Fibroblast of the conjunctiva (primary cell): ENCODE measurements at regions not wholly inside any gene's neighbourhood (a gene's known extent, or its start where the extent isn't known, plus 50 kb on each side); places are given as distances from the start of the nearest gene placed in this dataset.
A peak's percentile ranks its signal among the peaks of the same experiment; 100 is the strongest.
"Not testable (repeated sequence)": the region's sequence is repeated elsewhere in the genome, so short reads cannot be mapped to it uniquely, and the experiment has no call there.

Experiments used
- DNase-seq: peaks from one replicate; pipeline ENCODE4 v3.0.0-alpha.2; 2010; ENCODE audit warnings: low read depth

DNA sequence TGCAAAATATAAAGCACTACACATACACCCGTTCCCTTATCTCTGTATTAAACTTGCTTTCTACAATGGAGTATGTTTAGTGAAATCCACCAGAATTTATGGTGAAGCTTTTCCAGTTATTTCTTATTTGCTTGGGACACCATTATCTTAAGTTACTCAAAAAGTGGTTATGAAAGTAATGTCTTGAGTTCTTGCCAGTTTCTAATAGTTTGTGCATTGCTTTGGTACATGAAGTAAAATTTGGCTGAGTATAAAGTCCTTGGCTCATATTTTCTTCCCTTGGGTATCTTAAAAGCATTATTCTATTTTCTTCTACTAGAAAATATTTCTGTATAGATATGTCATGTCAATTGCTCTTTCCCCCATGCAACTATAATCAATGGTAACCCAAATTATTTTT, 85.2 kb downstream of the POLR1F start:
- DNase-seq = no peak

DNA sequence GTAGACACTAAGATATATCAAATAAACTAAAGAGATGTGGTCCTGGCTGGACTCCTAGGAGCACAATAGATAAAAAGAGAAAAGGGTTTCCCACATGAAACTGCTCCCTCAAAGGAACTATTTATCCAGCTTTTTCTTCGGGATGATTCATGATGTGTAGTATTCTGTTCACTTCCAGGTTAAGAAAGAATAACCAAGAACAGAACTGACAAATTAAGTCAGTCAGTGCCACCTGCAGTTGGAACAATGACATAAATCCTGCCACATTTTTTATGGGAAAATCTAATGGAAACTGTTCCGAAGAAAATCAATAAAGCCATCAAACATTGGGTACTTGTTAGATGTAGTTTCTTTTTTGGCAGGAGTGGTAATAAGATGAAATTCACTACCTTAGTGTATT, 87.1 kb downstream of the POLR1F start:
- no peak for DNase-seq

DNA sequence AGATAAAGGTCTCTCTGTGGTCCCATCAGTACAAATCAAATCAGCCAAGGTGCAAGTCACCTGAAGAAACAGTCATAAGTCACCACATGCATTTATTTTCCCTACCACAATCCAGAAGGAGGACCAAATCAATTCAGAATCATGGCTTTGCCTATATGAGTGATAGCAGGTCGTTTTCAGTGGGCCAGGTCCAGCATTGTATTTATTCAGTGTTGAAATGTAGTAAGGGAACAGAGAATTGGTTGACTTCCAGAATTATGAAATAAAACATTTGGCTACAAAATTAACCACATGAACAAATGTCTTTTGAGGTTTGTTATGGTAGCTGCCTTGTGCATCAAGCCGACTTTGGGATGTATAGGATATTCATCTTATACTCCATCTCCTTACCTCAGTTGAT, 88.4 kb downstream of the POLR1F start:
- DNase-seq = no peak

DNA sequence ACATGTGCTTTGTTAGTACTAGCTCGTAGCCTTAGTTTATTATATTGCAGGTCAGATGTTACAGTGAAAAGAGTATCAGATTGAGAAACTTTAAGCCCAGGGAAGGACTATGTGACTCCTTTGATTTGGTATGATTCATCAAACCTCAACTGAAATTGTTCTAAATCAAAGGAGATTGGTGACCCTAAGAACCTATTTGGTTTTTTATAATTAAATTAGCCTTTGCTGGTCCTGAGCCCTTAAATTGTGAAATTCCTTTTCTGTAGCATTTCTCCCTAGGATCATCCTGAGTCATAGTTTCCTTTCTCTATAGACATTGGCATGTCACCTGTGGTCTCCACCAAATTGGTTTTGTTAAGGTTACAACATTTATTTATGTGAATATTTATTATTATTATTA, 89.7 kb downstream of the POLR1F start:
- DNase-seq = no peak

DNA sequence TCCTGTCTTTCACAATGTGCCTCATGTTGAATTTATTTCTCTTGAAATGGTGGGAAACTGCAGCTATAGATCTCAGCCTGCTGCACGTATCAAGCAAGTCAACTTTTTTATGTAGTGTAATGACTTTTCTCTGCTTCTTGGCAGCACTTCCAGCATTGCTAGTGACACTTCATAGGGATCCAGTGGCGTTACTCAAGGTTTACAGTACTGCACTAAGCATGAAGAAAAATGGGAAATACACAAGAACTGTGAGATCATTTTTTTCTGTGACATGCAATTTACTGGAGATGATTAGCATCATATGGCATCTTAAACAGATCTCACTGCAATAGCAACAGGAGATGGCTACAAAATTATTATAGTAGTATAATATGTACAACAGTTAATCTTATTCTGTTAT, 90.9 kb downstream of the POLR1F start:
- DNase-seq = no peak

DNA sequence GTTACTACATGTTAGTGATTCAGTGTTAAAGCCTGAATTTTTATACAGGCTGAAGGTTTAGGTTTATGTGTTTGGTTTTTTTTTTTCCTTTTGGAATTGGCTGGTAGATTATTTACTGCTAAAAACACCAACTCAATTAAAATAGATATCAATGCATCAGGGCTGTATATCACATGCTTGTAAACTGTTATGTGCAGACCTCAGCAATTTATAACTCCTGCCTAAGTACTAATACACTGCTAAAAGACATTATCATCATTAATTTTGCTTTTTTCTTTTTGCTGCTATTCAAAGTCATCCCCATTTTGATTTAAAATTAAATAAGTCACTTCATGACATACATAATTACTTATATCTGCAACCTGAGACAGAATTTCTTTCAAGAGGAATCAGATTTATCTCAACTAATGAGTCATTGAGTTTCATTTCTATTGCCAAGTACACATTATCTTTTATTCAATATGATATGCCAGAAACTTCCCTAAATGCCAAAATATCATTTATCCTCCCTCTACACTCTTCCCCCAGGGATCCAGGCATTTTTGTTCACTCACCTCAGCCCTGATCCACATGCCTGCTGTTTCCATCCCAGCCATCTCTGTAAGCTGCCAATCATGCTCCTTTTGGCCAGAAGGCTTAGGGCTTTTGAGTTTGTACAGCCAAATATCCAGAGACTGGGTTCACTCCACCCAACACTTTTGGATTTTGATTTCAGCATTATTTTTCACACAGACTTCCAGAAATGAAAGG, 98.5 kb downstream of the POLR1F start:
- DNase-seq = no peak

DNA sequence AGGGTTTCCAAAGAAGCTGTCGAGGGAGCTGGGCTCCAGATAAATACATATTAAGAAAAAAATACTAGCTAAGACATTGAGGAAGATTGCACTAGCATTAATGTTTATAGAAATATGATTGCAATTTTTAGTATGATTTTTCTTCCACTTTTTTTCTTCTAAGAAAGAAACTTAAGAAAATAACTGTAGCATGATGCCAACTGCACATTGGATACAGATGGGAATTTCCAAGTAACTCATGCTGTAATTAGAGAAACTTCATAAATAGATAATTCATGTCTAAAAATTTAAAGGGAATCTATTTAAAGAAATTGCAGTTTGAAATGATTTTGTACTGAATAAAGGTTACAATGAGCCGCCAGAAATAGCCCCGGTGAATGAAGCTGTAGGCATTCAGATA, 119.4 kb downstream of the POLR1F start:
- DNase-seq = no peak

DNA sequence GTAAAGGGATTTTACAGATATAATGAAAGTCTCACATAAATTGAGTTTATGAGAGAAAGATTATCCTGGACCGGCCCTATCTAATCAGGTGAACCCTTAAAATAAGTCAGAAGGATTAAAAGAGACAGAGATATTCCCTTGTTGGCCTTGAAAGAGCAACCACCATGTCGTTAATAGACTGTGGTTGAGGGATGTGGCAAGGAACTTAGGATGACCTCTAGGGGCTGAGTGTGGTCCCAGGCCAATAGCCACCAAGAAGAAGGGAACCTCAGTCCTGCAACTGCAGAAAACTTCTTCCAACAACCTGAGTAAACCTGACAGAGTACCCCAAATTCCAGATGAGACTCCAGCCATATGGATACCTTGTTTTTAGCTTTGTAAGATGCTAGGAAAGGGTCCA, 121.5 kb downstream of the POLR1F start:
- DNase-seq = no peak

DNA sequence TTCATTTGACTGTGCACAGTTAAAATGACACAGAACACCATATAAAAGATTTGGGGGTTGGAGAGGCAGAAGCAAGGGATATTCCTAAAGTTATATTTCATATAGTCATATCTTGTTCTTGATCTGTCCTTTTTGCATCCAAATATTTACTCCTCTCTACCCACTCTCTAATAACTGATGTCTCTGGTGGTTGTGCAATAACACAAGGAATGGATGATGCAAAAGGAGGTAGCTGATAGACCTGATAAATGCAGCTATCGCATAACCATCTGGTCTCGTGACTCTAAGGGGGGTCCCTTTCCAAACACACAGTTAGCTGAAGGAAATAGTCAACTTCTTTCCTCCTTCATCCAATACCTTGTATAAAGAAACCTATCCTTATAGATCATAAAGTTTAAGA, 123.1 kb downstream of the POLR1F start:
- no peak for DNase-seq

DNA sequence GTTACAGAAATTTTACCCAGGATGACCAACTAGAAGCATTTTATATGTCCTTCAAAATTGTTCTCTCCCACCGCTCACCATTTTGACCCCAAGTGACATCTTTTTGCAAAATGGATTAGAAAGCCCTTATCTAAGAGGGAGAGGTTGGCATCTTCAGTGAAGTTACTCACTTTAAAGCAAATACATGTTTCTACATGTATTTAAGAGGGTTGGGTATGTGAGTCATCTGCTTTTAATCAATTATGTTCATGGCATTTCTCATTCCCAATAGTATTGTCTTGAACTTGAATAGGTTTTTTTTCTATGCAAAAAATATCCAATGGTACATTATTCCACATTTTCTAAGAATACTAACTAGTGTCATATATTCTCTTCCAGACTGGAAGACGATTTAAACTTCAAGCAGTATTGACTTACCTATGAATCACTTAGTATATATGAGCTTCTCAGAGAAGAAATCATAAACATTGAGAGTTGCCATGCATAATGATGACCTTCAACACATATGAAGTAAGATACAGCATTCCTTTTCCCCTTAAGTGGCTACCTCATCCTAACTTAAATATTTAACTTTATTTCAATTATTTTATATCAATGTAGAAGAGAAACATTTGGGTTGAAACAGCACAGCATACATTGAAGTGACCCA, 132.8 kb downstream of the POLR1F start:
- no peak for DNase-seq

DNA sequence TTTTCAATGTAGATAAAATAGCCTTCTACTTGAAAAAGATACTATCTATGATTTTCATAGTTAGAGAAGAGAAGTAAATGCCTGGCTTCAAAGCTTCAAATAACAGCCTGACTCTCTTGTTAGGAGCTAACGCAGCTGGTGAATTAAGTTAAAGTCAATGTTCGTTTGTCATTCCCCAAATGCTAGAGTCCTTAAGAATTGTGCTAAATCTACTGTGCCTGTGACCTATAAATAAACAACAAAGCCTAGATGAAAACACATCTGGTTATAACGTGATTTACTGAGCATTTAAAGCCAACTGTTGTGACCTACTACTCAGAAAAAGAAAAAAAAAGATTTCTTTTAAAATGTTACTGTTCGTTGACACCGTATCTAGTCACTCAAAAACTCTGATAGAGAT, 134.7 kb downstream of the POLR1F start:
- no peak for DNase-seq

DNA sequence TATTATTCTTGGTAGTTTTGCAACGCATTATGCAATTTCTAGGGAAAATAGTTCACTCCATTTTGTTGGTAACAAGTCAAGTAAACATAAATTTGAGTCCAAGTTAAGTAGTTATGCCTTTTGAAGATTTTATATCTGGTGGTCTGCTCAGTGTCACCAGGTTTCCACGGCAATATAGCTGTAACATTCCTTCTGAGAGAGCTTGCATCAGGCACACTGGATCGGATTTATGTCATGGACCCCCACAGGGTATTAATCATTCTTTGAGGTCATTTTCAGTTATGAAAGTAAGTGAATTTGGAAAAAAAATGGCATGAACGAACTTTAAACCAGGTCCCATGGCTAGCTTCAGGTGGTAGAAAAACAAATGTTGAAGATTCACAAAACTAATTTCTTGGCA, 136.3 kb downstream of the POLR1F start:
- DNase-seq = peak; percentile 39

DNA sequence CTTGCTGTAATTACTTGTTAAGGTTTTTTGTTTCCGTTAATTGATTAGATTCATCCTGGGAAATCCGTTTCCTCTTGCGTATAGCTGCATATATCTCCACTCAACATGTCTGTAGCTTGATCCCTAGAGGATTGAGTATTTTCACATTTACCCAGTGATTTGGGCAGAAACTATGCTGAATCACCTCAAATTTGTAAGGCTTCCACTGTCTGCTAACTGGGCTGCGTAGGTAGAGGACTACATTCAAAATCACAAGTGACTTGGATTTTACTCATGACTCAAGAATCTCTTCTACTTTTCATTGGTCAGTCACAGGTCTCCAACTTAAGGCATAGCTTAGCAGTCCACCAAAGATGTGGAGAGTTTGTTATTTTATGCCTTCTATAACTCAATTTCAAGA, 141.8 kb downstream of the POLR1F start:
- DNase-seq = no peak

DNA sequence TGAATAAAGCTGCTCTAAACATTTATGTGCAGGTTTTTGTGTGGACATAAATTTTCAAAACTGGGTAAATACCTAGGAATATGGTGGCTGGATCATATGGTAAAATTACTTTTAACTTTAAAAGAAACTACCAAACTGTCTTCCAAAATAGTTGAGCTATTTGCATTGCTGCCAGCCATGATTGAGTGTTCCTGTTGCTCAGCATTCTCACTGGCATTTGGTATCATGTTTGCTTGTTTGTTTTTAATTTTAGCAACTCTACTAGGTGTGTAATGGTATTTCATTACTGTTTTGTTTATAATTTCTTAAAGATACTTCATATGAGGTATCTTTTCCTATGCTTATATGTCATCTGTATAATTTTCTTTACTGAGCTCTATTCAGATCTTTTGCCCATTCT, 143.2 kb downstream of the POLR1F start:
- DNase-seq = no peak

DNA sequence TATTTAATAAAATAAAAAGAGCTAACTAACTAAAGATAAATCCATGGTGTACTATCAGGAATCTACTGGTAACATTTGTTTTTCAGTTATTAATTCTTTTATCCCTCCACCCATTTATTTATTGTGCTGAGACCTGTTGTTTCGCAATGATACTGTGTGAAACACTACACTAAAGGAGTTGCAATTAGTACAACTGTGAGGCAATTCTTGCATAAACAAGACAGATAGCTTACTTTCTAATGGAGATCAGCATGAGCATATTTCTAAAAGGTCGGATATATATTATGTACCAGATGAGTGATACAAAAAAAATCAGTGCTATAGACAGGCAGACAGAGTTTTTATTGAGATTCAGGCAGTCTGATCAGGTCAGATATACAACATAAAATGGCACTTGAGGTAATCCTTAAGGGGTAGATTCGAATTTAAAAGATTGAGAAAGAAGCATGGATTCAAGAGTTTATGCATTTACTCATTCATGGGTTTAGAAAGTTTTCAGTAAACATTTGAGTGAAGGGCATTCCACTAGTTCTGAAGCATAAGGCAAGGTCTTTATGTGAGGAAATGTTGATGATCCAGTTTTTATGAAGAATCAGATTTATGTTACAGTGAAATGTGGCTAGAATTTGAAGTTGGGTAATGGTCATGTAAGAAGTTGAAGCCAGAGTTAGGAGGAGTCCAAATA, 147.6 kb downstream of the POLR1F start:
- peak; percentile 56 for DNase-seq

DNA sequence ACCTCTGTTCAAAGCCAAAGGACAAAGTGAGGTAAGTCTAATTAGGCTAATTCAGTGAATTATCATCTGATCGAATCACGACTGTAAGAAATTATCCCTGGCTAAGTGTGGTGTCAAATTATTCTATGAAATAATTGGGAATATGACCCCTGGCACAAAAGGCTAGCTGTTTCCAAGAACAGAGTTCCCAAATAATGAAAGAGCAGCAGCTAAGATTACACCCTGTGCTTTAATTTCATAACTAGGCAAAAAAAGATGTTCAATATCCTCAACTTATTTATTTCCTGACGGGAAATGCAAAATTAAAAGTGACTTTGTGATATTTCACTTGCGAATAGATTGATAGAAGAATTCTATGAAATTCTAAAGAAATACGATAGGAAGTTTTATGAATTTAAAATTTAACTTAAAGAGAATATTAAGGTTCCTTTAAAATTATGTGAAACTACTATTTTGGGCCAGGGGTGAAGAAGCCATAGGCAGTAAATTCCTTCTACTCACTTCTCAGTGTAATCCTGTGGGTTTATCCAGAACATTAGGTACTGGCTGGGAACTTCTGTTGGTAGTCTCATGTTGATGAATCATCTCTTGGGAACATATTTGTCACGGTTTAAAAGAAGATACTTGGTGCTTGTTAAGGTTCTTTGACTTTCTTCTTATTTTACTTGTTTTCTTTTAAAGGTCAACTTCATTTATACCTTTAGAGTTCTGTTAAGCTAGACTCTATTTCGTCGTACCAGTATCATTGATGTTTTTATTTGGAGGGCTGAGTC, 148.5 kb downstream of the POLR1F start:
- DNase-seq = peak; percentile 81

DNA sequence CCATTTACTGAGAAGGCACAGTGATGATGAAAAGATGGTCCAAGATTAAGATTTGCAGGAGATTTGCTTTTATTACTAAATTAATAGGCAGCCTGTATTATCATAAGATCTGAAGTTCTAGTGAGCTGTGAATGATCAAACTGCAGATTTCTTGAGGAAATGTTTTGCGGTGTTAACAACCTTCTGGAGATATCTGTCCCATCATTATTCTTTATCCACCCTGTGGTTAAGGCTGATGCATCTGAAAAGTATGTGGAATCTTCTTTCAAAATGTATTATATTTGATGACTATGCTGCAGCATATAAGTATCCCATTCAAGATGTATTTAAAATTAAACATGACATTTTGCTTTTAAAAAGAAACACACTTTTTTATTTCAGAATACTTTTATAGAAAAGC, 150.3 kb downstream of the POLR1F start:
- no peak for DNase-seq

DNA sequence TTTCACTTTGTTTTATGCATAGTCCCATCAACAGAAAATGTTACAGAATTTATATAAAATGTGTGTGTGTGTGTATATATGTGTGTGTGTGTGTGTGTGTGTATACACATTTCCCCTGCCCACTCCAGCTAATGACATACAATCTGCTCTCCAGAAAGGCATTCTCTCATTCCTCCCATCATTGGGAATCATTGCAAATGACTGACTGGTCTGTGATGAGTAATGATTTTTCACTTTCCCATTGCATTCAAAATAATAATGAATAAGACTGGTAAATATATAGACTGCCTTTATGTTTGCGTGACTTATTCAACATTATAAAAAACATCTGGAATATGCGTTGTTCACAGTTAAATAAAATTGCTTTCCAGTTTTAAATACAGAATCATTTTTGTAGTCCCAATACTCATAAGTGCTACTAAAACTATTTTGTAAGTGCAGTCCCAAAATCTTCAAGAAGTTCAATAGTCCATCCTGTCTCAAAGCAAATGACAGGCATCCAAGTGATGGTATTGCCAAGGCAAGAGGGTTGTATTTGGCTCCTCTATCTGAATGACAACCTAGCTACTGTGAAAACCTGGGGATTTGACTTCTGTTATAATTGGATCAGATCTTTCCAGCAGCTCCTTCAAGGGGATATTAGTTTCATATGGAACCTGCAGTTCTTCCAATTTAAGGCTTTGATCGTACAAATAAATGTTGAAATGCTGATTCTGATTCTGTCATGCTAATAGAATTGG, 150.9 kb downstream of the POLR1F start:
- DNase-seq = no peak

DNA sequence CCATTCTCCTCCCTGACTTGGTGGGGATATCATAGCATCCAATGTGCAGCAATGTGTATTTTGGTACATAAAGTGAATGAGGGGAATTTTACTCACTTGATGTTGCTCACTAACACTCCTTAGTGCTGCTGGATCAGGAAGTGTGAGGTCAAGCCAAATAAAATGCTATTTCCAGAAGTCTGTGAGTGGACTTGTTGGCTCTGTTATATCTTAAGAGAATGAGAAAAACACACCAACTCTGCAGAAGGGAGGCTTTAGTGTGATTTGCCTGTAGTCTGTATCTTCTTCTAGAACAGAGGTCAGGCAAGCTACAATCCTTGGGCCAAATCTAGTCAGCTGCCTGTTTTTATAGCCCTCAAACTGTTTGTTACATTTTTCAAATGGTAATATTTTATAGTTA, 154.3 kb downstream of the POLR1F start:
- DNase-seq = no peak

DNA sequence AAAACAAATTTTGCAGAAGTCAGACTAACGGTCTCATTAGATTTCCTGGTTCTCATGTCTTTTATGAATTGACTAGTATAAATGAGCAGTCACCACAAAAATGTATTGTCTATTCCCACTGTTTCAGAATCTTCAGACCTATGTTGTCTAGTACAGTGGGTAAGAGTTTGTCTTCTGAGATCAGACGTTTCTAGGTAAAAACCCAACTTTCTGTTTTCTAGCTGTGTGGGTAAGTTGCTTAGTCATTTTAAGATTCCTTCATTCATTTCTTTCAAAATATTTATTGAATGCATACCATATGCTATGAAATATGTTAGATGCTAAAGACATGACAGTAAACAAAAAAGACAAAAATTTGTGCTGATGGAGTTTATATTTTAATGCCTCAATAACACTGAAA, 156.3 kb downstream of the POLR1F start:
- no peak for DNase-seq

DNA sequence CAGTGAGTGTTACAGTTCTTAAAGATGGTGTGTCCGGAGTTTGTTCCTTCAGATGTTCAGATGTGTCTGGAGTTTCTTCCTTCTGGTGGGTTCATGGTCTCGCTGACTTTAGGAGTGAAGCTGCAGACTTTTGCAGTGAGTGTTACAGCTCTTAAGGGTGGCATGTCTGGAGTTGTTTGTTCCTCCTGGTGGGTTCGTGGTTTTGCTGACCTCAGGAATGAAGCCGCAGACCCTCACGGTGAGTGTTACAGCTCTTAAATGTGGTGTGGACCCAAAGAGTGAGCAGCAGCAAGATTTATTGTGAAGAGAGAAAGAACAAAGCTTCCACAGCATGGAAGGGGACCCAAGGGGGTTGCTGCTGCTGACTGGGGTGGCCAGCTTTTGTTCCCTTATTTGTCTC, 159.6 kb downstream of the POLR1F start:
- DNase-seq = not testable (repeated sequence)

DNA sequence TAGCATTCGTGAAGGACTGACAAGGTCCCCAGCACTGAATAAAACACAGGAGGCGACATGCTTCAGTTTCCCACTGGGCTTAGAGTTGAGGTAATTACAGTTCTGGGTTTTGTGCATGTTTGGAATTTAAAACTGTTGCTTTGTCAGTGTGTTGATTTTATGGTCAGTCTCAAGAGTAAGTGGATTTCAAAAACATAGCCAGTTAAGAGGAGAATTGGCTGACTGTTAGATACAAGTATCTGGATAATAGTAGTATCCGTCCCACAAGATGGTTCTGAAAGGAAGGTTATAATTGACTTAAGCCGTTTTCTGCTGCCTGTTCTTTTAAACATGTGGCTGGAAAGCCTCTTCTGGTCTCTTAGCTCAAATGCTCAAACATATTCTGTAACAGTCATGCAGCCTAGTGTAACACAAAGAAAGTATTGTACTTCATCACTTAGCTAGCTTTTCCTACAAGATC, 170.9 kb downstream of the POLR1F start:
- DNase-seq = no peak
